ENCODE measurements at regions not wholly inside any gene's neighbourhood (a gene's known extent, or its start where the extent isn't known, plus 50 kb on each side); places are given as distances from the start of the nearest gene placed in this dataset.

GRCh38 chr9:26426551-26427131 lies 466.0 kb downstream of the CAAP1 start:
- Histone ChIP-seq H3K4me3 (replicated peaks; ENCODE audit: insufficient read depth, low read length) (no peak overlapping the region), H3K27ac (replicated peaks) (no peak overlapping the region)
- DNase-seq (ENCODE audit: low read depth in 1 of 2, low spot score in 1 of 2): no peak

GRCh38 chr9:26418480-26418879 lies 474.1 kb downstream of the CAAP1 start:
- no peak for TF ChIP-seq CTCF (IDR thresholded peaks at IDR 0.05; ENCODE audit: insufficient read depth, low read length)
- no peak for TF ChIP-seq SPI1 (IDR thresholded peaks at IDR 0.05; ENCODE audit: borderline replicate concordance, low read depth)
- no peak for TF ChIP-seq GABPA (IDR thresholded peaks at IDR 0.05; ENCODE audit: low read depth)
- TF ChIP-seq REST (IDR thresholded peaks at IDR 0.05; ENCODE audit: insufficient replicate concordance, low read depth): no peak
- no peak for TF ChIP-seq POLR2AphosphoS5 (IDR thresholded peaks at IDR 0.05; ENCODE audit: low read depth)
- Histone ChIP-seq H3K27me3 (ENCODE audit: insufficient read depth, poor library complexity, severe bottlenecking) (no peaks in the 10 kb centered on the region), H3K4me3 (replicated peaks; ENCODE audit: insufficient read depth, low read length) (no peak overlapping the region), H3K27ac (replicated peaks) (no peak overlapping the region)
- no peak for DNase-seq (ENCODE audit: low read depth in 1 of 2, low spot score in 1 of 2)

More at GRCh38 chr9:26426551-26427131, 466.0 kb downstream of the CAAP1 start:
- no peak for TF ChIP-seq SPI1 (IDR thresholded peaks at IDR 0.05; ENCODE audit: borderline replicate concordance, low read depth)
- no peak for TF ChIP-seq CTCF (IDR thresholded peaks at IDR 0.05; ENCODE audit: insufficient read depth, low read length)
- TF ChIP-seq REST (IDR thresholded peaks at IDR 0.05; ENCODE audit: insufficient replicate concordance, low read depth): no peak
- TF ChIP-seq POLR2AphosphoS5 (IDR thresholded peaks at IDR 0.05; ENCODE audit: low read depth): no peak
- no peak for TF ChIP-seq GABPA (IDR thresholded peaks at IDR 0.05; ENCODE audit: low read depth)
- H3K27me3 ChIP-seq (ENCODE audit: insufficient read depth, poor library complexity, severe bottlenecking): no peaks in the 10 kb centered on the region

- H3K27me3 ChIP-seq (ENCODE audit: insufficient read depth, poor library complexity, severe bottlenecking): no peaks in the 10 kb centered on the region
- no peak for TF ChIP-seq POLR2AphosphoS5 (IDR thresholded peaks at IDR 0.05; ENCODE audit: low read depth)
- TF ChIP-seq REST (IDR thresholded peaks at IDR 0.05; ENCODE audit: insufficient replicate concordance, low read depth): no peak
- no peak for TF ChIP-seq CTCF (IDR thresholded peaks at IDR 0.05; ENCODE audit: insufficient read depth, low read length)
- TF ChIP-seq SPI1 (IDR thresholded peaks at IDR 0.05; ENCODE audit: borderline replicate concordance, low read depth): no peak
- TF ChIP-seq GABPA (IDR thresholded peaks at IDR 0.05; ENCODE audit: low read depth): no peak
- DNase-seq (ENCODE audit: low read depth in 1 of 2, low spot score in 1 of 2): no peak
- no peak overlapping the region for H3K27ac ChIP-seq (replicated peaks)
- no peak overlapping the region for H3K4me3 ChIP-seq (replicated peaks; ENCODE audit: insufficient read depth, low read length)
Measured at GRCh38 chr9:26415528-26415927, 477.1 kb downstream of the CAAP1 start.
